Smooth muscle cell (in vitro differentiated cells): ENCODE measurements at regions not wholly inside any gene's neighbourhood (a gene's known extent, or its start where the extent isn't known, plus 50 kb on each side); places are given as distances from the start of the nearest gene placed in this dataset.

Source experiments
- DNase-seq: peaks from one replicate; lab custom pipeline; 2025; ENCODE audit not compliant: unreplicated experiment; lab: John Stamatoyannopoulos, UW
- H2AFZ ChIP-seq: fragments of 200-600 bp; sonication (generic); 2 replicates; pipeline ENCODE4 v1.6.0; 2016; ENCODE audit warnings: antibody characterized with exemption, low read depth, mild to moderate bottlenecking
- H3F3A ChIP-seq: fragments of 200-600 bp; sonication (generic); 2 replicates; pipeline ENCODE4 v1.6.0; 2017; ENCODE audit warnings: antibody characterized with exemption, low read depth
- H3K27ac ChIP-seq: fragments of 200-600 bp; sonication (generic); 2 replicates; pipeline ENCODE4 v1.5.1; 2016; ENCODE audit warnings: low read depth, mild to moderate bottlenecking
- H3K27me3 ChIP-seq: fragments of 200-600 bp; sonication (generic); 2 replicates; pipeline ENCODE4 v1.6.1; 2016; ENCODE audit warnings: low read depth, mild to moderate bottlenecking
- H3K36me3 ChIP-seq: fragments of 200-600 bp; sonication (generic); 2 replicates; pipeline ENCODE4 v1.5.1; 2016; ENCODE audit warnings: low read depth
- H3K4me1 ChIP-seq: fragments of 200-600 bp; sonication (generic); 2 replicates; pipeline ENCODE4 v1.5.1; 2016; ENCODE audit warnings: low read depth
- H3K4me2 ChIP-seq: fragments of 200-600 bp; sonication (generic); 2 replicates; pipeline ENCODE4 v1.6.0; 2016; ENCODE audit warnings: mild to moderate bottlenecking
- H3K4me3 ChIP-seq: fragments of 200-600 bp; sonication (generic); 2 replicates; pipeline ENCODE4 v1.5.1; 2016; ENCODE audit warnings: mild to moderate bottlenecking
- H3K79me2 ChIP-seq: fragments of 200-600 bp; sonication (generic); 2 replicates; pipeline ENCODE4 v1.6.0; 2016; ENCODE audit warnings: low read depth, mild to moderate bottlenecking
- H3K9ac ChIP-seq: fragments of 200-600 bp; sonication (generic); 2 replicates; pipeline ENCODE4 v1.6.0; 2016; ENCODE audit warnings: low read depth
- H3K9me3 ChIP-seq: fragments of 200-600 bp; sonication (generic); replicated peaks from 2 replicates; pipeline ENCODE4 v1.5.1; 2016; ENCODE audit warnings: low read depth
- H4K20me1 ChIP-seq: fragments of 200-600 bp; sonication (generic); 2 replicates; pipeline ENCODE4 v1.6.0; 2016; ENCODE audit warnings: low read depth
- CTCF ChIP-seq: fragments of 200-600 bp; sonication (generic); IDR thresholded peaks from 2 replicates; pipeline ENCODE4 v1.5.1; 2017; ENCODE audit warnings: borderline replicate concordance, mild to moderate bottlenecking, antibody characterized with exemption; ENCODE audit not compliant: insufficient read depth, poor library complexity, severe bottlenecking
- WGBS: methylation state at CpG from one replicate; pipeline ENCODE4 v1.1.7; 2016; ENCODE audit warnings: low lambda C conversion rate; 5-methylcytosine and 5-hydroxymethylcytosine counted together

- 55% methylated on average over 2 of the region's 2 CpGs for WGBS
- no peaks in the 10 kb centered on the region for H4K20me1 ChIP-seq
- TF ChIP-seq CTCF, result no peak
- no peaks in the 10 kb centered on the region for H3F3A ChIP-seq
- no peaks in the 10 kb centered on the region for H3K4me1 ChIP-seq
- no peaks in the 10 kb centered on the region for H3K36me3 ChIP-seq
- no peak overlapping the region for H3K27ac ChIP-seq
- no peaks in the 10 kb centered on the region for H3K27me3 ChIP-seq
- H3K4me2 ChIP-seq, result no peak overlapping the region
- H3K9ac ChIP-seq, result no peak overlapping the region
- H3K4me3 ChIP-seq, result no peak overlapping the region
- H2AFZ ChIP-seq, result no peak overlapping the region
- no peak for DNase-seq
- no peaks in the 10 kb centered on the region for H3K9me3 ChIP-seq
- no peaks in the 10 kb centered on the region for H3K79me2 ChIP-seq
Measured at GRCh38 chr4:41466249-41466648, 71.7 kb upstream of the LIMCH1 start.

GRCh38 chr4:41468122-41468521, 69.8 kb upstream of the LIMCH1 start:
- Histone ChIP-seq H3K36me3 (no peaks in the 10 kb centered on the region), H2AFZ (no peak overlapping the region), H3K4me3 (no peak overlapping the region), H3F3A (no peaks in the 10 kb centered on the region), H3K9ac (no peak overlapping the region), H3K79me2 (no peaks in the 10 kb centered on the region), H3K4me1 (no peaks in the 10 kb centered on the region), H3K27ac (no peak overlapping the region), H3K27me3 (no peaks in the 10 kb centered on the region), H4K20me1 (no peaks in the 10 kb centered on the region), H3K9me3 (no peaks in the 10 kb centered on the region), H3K4me2 (no peak overlapping the region)
- WGBS, result no CpG with 5 or more reads among the region's 1 CpG
- no peak for DNase-seq
- no peak for TF ChIP-seq CTCF

GRCh38 chr4:41471126-41472071, 66.6 kb upstream of the LIMCH1 start:
- no peaks in the 10 kb centered on the region for H3K36me3 ChIP-seq
- H3K9ac ChIP-seq, result no peak overlapping the region
- no peak for TF ChIP-seq CTCF
- no peaks in the 10 kb centered on the region for H3K4me1 ChIP-seq
- H3K4me2 ChIP-seq, result no peak overlapping the region
- WGBS, result 92% methylated on average over 9 of the region's 9 CpGs
- no peak overlapping the region for H2AFZ ChIP-seq
- no peaks in the 10 kb centered on the region for H3K27me3 ChIP-seq
- no peaks in the 10 kb centered on the region for H3F3A ChIP-seq
- H3K9me3 ChIP-seq, result no peaks in the 10 kb centered on the region
- no peak overlapping the region for H3K27ac ChIP-seq
- H3K79me2 ChIP-seq, result no peaks in the 10 kb centered on the region
- no peaks in the 10 kb centered on the region for H4K20me1 ChIP-seq
- no peak overlapping the region for H3K4me3 ChIP-seq
- DNase-seq, result no peak

- no peak for DNase-seq
Measured at GRCh38 chr4:41472081-41472480, 65.9 kb upstream of the LIMCH1 start.

More at GRCh38 chr4:41472081-41472480, 65.9 kb upstream of the LIMCH1 start:
- Histone ChIP-seq H3K9ac (no peak overlapping the region), H3K4me3 (no peak overlapping the region), H2AFZ (no peak overlapping the region), H3K9me3 (no peaks in the 10 kb centered on the region), H3K27ac (no peak overlapping the region), H3K36me3 (no peaks in the 10 kb centered on the region), H3K79me2 (no peaks in the 10 kb centered on the region), H3K4me2 (no peak overlapping the region), H3K27me3 (peaks cover under 1% of the 10 kb centered on the region), H3K4me1 (no peaks in the 10 kb centered on the region), H4K20me1 (no peaks in the 10 kb centered on the region), H3F3A (no peaks in the 10 kb centered on the region)
- TF ChIP-seq CTCF, result no peak
- WGBS, result 92% methylated on average over 5 of the region's 5 CpGs
